H1 (cell line): ENCODE measurements at regions not wholly inside any gene's neighbourhood (a gene's known extent, or its start where the extent isn't known, plus 50 kb on each side); places are given as distances from the start of the nearest gene placed in this dataset.

Experiments used
- CBX8 ChIP-seq: fragments of 300-800, 300-1000 bp; sonication (generic); IDR thresholded peaks from 2 replicates; pipeline ENCODE4 v1.7.1; 2016; ENCODE audit warnings: low read depth, low read length, borderline replicate concordance
- CHD2 ChIP-seq: IDR thresholded peaks from 2 replicates; pipeline ENCODE4 v1.6.1; 2012; ENCODE audit warnings: low read length, improper control_type of control experiment
- EP300 ChIP-seq, 2 experiments: IDR thresholded peaks; 1 replicate in 1 of 2; 2 replicates in 1 of 2; pipeline ENCODE4 v1.6.1; 2011 to 2012; ENCODE audit warnings: low read depth in 2 of 2, low read length in 2 of 2, mild to moderate bottlenecking in 2 of 2, borderline replicate concordance in 1 of 2, inconsistent platforms in 1 of 2, moderate library complexity in 1 of 2
- EZH2 ChIP-seq: fragments of 200-600 bp; sonication (generic); IDR thresholded peaks from 2 replicates; pipeline ENCODE4 v1.7.1; 2012; ENCODE audit warnings: low read depth, mild to moderate bottlenecking, moderate library complexity, low read length, inconsistent platforms; ENCODE audit not compliant: severe bottlenecking
- POLR2A ChIP-seq, 2 experiments: IDR thresholded peaks; 1 replicate in 1 of 2; 2 replicates in 1 of 2; pipeline ENCODE4 v1.6.1; 2011; ENCODE audit warnings: low read depth in 2 of 2, low read length in 2 of 2, mild to moderate bottlenecking in 2 of 2; ENCODE audit errors: control extremely low read depth in 1 of 2
- RFX5 ChIP-seq: IDR thresholded peaks from 2 replicates; pipeline ENCODE4 v1.6.1; 2011; ENCODE audit warnings: low read depth, low read length, improper control_type of control experiment, borderline replicate concordance
- SAP30 ChIP-seq: fragments of 300-600 bp; sonication (generic); IDR thresholded peaks from 2 replicates; pipeline ENCODE4 v1.7.1; 2012; ENCODE audit warnings: low read length, moderate library complexity, mild to moderate bottlenecking, inconsistent platforms; ENCODE audit not compliant: insufficient read depth, insufficient replicate concordance
- SP1 ChIP-seq: IDR thresholded peaks from 2 replicates; pipeline ENCODE4 v1.6.1; 2011; ENCODE audit warnings: low read depth, low read length
- SUZ12 ChIP-seq: fragments of 200-600 bp; sonication (generic); IDR thresholded peaks from 2 replicates; pipeline ENCODE4 v1.6.1; 2012; ENCODE audit warnings: mild to moderate bottlenecking, inconsistent platforms, low read length, moderate library complexity, mixed read lengths
- TAF1 ChIP-seq: IDR thresholded peaks from 2 replicates; pipeline ENCODE4 v1.6.1; 2011; ENCODE audit warnings: mild to moderate bottlenecking, low read depth, low read length
- TCF12 ChIP-seq: IDR thresholded peaks from 2 replicates; pipeline ENCODE4 v1.6.1; 2011; ENCODE audit warnings: low read depth, mild to moderate bottlenecking, low read length
- TF ChIP-seq, protein P1 (sequence below), 3 experiments: IDR thresholded peaks; 1 replicate in 2 of 3; 2 replicates in 1 of 3; pipeline versions ENCODE4 v1.5.1 to v1.6.1; 2011; ENCODE audit warnings: low read length in 3 of 3, mild to moderate bottlenecking in 3 of 3, inconsistent platforms in 2 of 3, low read depth in 1 of 3, moderate library complexity in 1 of 3; ENCODE audit not compliant: insufficient read depth in 1 of 3; ENCODE audit errors: control extremely low read depth in 1 of 3

DNA sequence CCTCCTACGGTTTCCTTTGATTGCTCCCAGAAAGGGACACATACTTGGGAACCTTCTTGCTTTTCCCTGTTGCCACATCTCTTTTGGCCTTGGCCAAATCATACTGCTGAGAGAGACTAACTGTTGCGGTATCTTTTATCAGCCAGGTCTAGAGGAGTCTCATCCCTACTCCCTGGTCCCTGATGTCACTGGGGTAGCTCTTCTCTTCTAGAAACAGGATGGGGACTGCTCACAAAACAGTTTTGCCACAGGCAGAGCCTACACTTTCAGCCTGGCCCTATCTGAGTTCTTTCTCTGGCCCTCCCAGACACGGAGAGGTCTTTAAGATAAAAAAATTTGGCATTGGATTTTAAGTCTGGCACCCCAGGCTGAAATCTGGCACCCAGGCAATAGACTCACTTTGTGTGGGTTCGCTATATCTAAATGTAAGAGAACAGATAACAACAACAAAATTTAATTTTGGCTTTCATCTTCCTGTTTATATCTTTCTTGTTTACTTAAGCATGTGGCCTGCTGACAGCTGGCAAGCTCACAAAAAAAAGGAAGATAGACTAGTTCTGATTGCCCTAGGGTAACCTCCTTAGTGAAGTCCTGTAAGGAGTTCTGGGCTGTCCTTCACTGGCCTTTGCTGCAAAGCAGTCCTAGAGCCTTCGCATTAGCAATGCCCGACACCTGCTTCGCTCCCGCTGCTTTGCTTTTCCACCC lies 228.3 kb upstream of the NPVF start:
- TF ChIP-seq EZH2 (no peak), SP1 (no peak), CHD2 (no peak), POLR2A (IDR thresholded peaks at IDR 0.05; ENCODE audit: control extremely low read depth in 1 of 2, low read depth in 2 of 2, low read length in 2 of 2) (no peak), SUZ12 (no peak), RFX5 (no peak), CBX8 (no peak), TCF12 (no peak), TAF1 (no peak), SAP30 (no peak), EP300 (IDR thresholded peaks at IDR 0.05; ENCODE audit: borderline replicate concordance in 1 of 2, low read depth in 2 of 2, low read length in 2 of 2) (no peak)
- TF ChIP-seq, protein P1, sequence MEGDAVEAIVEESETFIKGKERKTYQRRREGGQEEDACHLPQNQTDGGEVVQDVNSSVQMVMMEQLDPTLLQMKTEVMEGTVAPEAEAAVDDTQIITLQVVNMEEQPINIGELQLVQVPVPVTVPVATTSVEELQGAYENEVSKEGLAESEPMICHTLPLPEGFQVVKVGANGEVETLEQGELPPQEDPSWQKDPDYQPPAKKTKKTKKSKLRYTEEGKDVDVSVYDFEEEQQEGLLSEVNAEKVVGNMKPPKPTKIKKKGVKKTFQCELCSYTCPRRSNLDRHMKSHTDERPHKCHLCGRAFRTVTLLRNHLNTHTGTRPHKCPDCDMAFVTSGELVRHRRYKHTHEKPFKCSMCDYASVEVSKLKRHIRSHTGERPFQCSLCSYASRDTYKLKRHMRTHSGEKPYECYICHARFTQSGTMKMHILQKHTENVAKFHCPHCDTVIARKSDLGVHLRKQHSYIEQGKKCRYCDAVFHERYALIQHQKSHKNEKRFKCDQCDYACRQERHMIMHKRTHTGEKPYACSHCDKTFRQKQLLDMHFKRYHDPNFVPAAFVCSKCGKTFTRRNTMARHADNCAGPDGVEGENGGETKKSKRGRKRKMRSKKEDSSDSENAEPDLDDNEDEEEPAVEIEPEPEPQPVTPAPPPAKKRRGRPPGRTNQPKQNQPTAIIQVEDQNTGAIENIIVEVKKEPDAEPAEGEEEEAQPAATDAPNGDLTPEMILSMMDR (IDR thresholded peaks at IDR 0.05; ENCODE audit: control extremely low read depth in 1 of 3, insufficient read depth in 1 of 3, low read depth in 1 of 3, low read length in 3 of 3) = no peak
